COR-L47 (cell line): ENCODE measurements at regions not wholly inside any gene's neighbourhood (a gene's known extent, or its start where the extent isn't known, plus 50 kb on each side); places are given as distances from the start of the nearest gene placed in this dataset.
"Not testable (repeated sequence)": the region's sequence is repeated elsewhere in the genome, so short reads cannot be mapped to it uniquely, and the experiment has no call there.

Experiments
- DNase-seq: peaks from one replicate; lab custom pipeline; 2025; lab: John Stamatoyannopoulos, UW

DNA sequence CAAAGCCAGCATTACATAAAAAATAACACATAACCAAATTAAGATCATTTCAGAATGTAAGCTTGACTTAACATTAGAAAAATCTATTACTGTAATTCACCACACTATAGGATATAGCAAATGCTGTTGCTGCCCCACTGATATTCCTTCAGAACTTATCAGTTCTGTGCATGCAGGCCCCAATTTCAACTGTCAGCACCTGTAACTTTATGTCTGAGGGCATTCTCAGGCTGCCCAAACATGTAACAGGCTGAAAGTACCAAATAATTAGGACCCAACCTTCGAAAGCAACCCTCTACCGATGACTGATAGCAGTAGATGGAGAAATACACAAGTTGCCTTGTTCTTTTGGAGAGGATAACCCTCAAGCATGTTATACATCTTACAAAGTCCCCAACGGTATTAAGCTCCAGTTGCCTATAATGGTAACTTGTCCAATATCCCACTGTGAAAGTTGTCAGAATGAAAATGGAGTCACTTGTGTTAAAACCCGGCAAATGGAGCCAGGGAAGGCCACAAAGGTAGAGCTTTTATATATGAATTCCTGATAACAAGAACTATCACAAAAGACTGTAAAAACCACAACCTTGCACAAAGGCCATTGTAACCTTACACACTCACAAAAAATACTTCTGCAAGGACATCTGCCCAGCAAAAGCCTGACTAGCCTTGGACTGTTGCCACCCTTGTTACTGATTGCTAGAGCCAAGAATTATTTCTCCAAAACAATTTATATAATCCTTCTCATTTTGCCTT, 66.9 kb upstream of the ZNF746 start:
- no peak for DNase-seq

DNA sequence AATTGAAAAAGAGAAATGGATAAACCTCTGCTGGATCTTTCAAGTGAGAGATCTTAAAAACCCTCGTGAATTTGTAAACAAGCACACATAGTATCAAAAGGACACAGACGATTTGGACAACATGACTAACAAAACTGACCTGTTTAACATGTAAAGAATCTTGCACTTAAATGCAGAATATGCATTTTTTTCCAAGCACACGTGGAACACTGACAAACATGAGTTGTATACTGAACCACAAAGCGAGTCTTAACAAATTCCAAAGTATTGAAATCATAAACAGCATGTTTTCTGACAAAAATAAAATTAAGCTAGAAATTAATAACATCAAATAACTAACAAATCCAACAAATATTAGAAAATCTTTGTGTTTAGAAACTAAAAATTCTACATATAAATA, 65.0 kb upstream of the ZNF746 start:
- no peak for DNase-seq

DNA sequence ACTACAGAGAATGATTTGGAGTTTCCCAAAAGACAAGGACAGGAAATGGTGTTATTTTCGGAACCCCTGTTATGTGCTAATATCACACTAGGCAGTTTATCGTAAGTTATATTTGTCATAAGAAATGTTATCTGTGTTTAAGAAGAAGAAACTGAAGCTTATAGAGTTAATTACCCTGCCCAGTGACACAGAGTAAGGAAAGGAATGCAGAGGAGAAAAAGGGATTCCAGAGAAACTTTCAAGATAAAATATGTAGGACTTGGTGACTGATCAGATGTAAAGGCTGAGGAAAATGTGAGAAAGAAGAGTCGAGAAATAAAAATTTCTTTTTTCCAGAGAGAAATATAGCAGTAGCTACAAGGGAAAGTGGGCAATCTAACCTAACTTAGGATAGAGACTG, 63.5 kb upstream of the ZNF746 start:
- no peak for DNase-seq

DNA sequence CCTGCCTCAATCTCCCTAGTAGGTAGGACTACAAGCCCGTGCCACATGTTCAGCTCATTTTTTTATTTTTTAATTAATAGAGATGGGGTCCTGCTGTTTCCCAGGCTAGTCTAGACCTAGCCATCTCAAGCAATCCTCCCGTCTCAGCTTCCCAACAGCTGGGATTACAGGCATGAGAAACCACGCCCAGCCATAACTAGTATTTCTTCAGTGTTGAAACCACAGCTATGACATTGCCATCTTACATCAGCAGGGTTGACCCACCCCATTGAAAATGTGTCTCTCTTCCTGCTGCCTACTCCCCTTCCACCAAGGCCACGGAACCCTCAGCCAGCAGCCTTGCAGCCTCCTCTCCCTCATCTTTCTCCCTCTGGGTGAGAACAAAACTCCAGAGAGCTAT, 62.1 kb upstream of the ZNF746 start:
- no peak for DNase-seq

DNA sequence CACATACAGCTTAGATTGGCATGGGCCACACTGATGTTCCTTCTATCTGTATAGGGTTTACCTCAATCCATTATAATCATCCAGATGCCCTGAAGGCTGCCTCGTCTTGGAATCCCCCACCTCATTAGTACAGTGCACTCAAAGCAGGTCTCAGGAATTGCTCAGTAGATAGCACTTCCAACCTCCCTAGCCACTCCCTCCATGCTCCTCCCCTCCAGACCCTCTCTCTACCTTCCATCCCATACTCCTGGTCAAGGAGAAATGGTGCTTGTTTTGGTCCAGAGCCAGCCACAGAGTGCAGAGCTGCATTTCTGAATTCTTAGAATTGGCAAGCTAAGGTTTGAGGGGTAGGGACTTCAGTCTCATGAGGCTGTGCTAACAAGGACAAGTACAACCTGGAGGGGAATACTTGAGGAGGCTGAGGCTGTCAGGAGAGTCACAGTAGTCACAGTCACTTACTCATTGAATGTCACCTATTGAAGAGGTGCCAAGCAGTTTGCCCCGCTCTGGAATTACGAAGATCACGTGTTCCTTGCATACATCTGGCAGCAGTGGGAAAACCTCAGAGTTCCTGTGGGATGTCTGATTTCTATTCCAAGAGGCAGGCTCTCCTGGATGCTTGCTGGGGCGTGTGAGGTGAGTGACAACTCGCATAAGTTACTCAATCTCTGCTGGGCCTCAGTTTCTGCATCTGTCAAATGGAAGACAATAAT, 60.7 kb upstream of the ZNF746 start:
- no peak for DNase-seq

DNA sequence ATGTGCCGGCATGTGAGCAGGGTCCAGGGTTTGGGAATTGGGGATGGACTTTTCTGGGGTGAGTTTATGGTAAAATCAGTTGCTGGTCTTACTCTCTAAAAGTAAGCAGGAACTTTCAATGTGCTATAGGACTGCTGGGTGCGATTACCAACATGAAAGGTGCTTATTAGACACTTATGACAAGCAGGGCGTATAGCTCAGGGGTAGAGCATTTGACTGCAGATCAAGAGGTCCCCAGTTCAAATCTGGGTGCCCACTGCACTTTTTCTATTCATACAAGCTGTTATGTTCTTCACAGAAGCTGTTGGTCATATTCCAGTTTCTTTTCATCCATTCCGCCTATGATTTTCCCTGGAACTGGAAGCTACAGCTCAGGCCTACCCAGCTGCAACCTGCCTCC, 58.9 kb upstream of the ZNF746 start:
- not testable (repeated sequence) for DNase-seq

DNA sequence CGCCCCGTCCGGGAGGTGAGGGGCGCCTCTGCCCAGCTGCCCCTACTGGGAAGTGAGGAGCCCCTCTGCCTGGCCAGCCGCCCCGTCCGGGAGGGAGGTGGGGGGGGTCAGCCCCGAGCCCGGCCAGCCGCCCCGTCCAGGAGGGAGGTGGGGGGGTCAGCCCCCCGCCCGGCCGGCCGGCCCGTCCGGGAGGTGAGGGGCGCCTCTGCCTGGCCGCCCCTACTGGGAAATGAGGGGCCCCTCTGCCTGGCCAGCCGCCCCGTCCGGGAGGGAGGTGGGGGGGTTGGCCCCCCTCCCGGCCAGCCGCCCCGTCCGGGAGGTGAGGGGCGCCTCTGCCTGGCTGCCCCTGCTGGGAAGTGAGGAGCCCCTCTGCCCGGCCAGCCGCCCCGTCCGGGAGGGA, 57.2 kb upstream of the ZNF746 start:
- DNase-seq = not testable (repeated sequence)

DNA sequence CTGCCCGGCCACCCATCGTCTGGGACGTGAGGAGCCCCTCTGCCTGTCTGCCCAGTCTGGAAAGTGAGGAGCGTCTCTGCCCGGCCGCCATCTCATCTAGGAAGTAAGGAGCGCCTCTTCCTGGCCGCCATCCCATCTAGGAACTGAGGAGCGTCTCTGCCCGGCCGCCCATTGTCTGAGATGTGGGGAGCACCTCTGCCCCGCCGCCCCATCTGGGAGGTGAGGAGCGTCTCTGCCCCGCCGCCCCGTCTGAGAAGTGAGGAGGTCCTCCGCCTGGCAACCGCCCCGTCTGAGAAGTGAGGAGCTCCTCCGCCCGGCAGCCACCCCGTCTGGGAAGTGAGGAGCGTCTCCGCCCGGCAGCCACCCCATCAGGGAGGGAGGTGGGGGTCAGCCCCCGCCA, 56.4 kb upstream of the ZNF746 start:
- not testable (repeated sequence) for DNase-seq

DNA sequence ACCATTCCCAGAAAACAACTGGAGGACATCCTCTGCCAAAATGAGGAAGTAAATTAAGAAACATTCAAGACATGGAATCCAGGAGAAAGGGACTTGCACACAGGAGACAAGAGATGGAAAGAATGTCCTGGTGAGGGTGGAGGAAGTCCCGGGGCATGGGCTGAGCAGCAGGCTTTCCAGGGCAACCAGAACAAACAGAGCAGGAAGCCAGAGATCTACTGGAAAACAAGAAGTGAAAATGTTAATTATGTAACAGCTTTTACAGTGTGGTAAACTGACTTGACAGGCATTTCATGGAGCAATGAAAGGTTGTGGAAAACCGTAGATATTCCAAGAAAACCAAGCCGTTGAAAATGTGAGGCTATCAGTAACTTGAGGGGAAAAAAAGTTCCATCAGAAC, 55.2 kb upstream of the ZNF746 start:
- no peak for DNase-seq
